Suprapubic skin (tissue), 4 donors: ENCODE measurements at regions not wholly inside any gene's neighbourhood (a gene's known extent, or its start where the extent isn't known, plus 50 kb on each side); places are given as distances from the start of the nearest gene placed in this dataset.

Experiments used
- EP300 ChIP-seq: sonication (generic); formaldehyde crosslinking; IDR thresholded peaks from one replicate; pipeline ENCODE4 v1.6.1; 2017; ENCODE audit warnings: antibody characterized with exemption
- POLR2A ChIP-seq, 2 donors: fragments of 450-650 bp; IDR thresholded peaks; one replicate each; pipeline ENCODE4 v1.6.1; 2017; ENCODE audit warnings: antibody characterized with exemption in 2 of 2, mild to moderate bottlenecking in 2 of 2, moderate library complexity in 2 of 2
- POLR2AphosphoS5 ChIP-seq, 3 donors: sonication (generic); formaldehyde crosslinking; IDR thresholded peaks; one replicate each; pipeline ENCODE4 v1.6.1; 2017; ENCODE audit warnings: antibody characterized with exemption in 3 of 3
- TF ChIP-seq, protein P1 (sequence below), 2 donors: fragments of 200-600 bp in 1 of 2; fragments of 450-650 bp in 1 of 2; sonication (generic) in 1 of 2; IDR thresholded peaks; one replicate each; pipeline ENCODE4 v1.5.1; 2016 to 2019; ENCODE audit warnings: antibody characterized with exemption in 2 of 2, mild to moderate bottlenecking in 1 of 2, moderate library complexity in 1 of 2

- TF ChIP-seq POLR2A (IDR thresholded peaks at IDR 0.05) (no peak), POLR2AphosphoS5 (IDR thresholded peaks at IDR 0.05) (no peak), EP300 (no peak)
- TF ChIP-seq, protein P1, sequence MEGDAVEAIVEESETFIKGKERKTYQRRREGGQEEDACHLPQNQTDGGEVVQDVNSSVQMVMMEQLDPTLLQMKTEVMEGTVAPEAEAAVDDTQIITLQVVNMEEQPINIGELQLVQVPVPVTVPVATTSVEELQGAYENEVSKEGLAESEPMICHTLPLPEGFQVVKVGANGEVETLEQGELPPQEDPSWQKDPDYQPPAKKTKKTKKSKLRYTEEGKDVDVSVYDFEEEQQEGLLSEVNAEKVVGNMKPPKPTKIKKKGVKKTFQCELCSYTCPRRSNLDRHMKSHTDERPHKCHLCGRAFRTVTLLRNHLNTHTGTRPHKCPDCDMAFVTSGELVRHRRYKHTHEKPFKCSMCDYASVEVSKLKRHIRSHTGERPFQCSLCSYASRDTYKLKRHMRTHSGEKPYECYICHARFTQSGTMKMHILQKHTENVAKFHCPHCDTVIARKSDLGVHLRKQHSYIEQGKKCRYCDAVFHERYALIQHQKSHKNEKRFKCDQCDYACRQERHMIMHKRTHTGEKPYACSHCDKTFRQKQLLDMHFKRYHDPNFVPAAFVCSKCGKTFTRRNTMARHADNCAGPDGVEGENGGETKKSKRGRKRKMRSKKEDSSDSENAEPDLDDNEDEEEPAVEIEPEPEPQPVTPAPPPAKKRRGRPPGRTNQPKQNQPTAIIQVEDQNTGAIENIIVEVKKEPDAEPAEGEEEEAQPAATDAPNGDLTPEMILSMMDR (IDR thresholded peaks at IDR 0.05), result no peak
Measured at GRCh38 chr13:81246556-81246955, 905.6 kb upstream of the SPRY2 start.
